GM23248 (cell line): ENCODE measurements at regions not wholly inside any gene's neighbourhood (a gene's known extent, or its start where the extent isn't known, plus 50 kb on each side); places are given as distances from the start of the nearest gene placed in this dataset.

Source experiments
- DNase-seq: peaks from one replicate; pipeline ENCODE4 v3.0.0-alpha.2; 2015
- H2AFZ ChIP-seq: fragments of 200-600 bp; sonication (generic); 2 replicates; pipeline ENCODE4 v1.6.1; 2016; ENCODE audit warnings: antibody characterized with exemption
- H3F3A ChIP-seq: fragments of 200-600 bp; sonication (generic); 2 replicates; pipeline ENCODE4 v1.6.1; 2016; ENCODE audit warnings: mild to moderate bottlenecking, antibody characterized with exemption, mixed run types; ENCODE audit not compliant: insufficient read depth
- H3K27ac ChIP-seq: fragments of 200-600 bp; sonication (generic); 2 replicates; pipeline ENCODE4 v1.5.1; 2016; ENCODE audit warnings: mild to moderate bottlenecking
- H3K27me3 ChIP-seq: fragments of 200-600 bp; sonication (generic); replicated peaks from 2 replicates; pipeline ENCODE4 v1.6.1; 2016; ENCODE audit warnings: mild to moderate bottlenecking; ENCODE audit not compliant: insufficient read depth
- H3K36me3 ChIP-seq: fragments of 200-600 bp; sonication (generic); 2 replicates; pipeline ENCODE4 v1.6.1; 2016; ENCODE audit warnings: low read depth, mild to moderate bottlenecking
- H3K4me1 ChIP-seq: fragments of 200-600 bp; sonication (generic); 2 replicates; pipeline ENCODE4 v1.6.1; 2016; ENCODE audit warnings: mild to moderate bottlenecking; ENCODE audit not compliant: insufficient read depth
- H3K4me2 ChIP-seq: fragments of 200-600 bp; sonication (generic); one replicate; pipeline ENCODE4 v1.6.1; 2016; ENCODE audit warnings: mild to moderate bottlenecking; ENCODE audit not compliant: unreplicated experiment
- H3K4me3 ChIP-seq: fragments of 200-600 bp; sonication (generic); 2 replicates; pipeline ENCODE4 v1.5.1; 2016; ENCODE audit warnings: mild to moderate bottlenecking
- H3K79me2 ChIP-seq: fragments of 200-600 bp; sonication (generic); 2 replicates; pipeline ENCODE4 v1.6.1; 2016; ENCODE audit warnings: mild to moderate bottlenecking; ENCODE audit not compliant: insufficient read depth
- H3K9ac ChIP-seq: fragments of 200-600 bp; sonication (generic); 2 replicates; pipeline ENCODE4 v1.6.1; 2016; ENCODE audit warnings: mild to moderate bottlenecking
- H3K9me2 ChIP-seq: fragments of 200-600 bp; sonication (generic); 2 replicates; pipeline ENCODE4 v1.6.1; 2016; ENCODE audit warnings: mixed run types, mild to moderate bottlenecking, moderate library complexity; ENCODE audit not compliant: insufficient read depth
- H3K9me3 ChIP-seq: fragments of 200-600 bp; sonication (generic); one replicate; pipeline ENCODE4 v1.6.1; 2017; ENCODE audit warnings: low read depth
- H4K20me1 ChIP-seq: fragments of 200-600 bp; sonication (generic); 2 replicates; pipeline ENCODE4 v1.6.0; 2016; ENCODE audit not compliant: insufficient read depth
- EZH2 ChIP-seq: fragments of 200-600 bp; sonication (generic); IDR thresholded peaks from 2 replicates; pipeline ENCODE4 v1.6.1; 2018; ENCODE audit warnings: antibody characterized with exemption, mild to moderate bottlenecking; ENCODE audit not compliant: insufficient read depth, poor library complexity, severe bottlenecking
- EZH2phosphoT487 ChIP-seq: fragments of 200-600 bp; sonication (generic); IDR thresholded peaks from 2 replicates; pipeline ENCODE4 v1.6.1; 2018; ENCODE audit warnings: antibody characterized with exemption, moderate library complexity, mild to moderate bottlenecking, low read depth; ENCODE audit not compliant: insufficient read depth
- WGBS, 2 experiments: methylation state at CpG; one replicate each; pipeline ENCODE4 v1.1.6; 2015 to 2017; ENCODE audit warnings: low lambda C conversion rate in 2 of 2, low coverage in 1 of 2; ENCODE audit errors: missing lambda C conversion rate in 2 of 2; 5-methylcytosine and 5-hydroxymethylcytosine counted together
- in situ Hi-C: fragments of 300-500 bp; cut with MboI; formaldehyde crosslinking; loops from 2 replicates; pipeline ENCODE4 v1.15.0; 2020

GRCh38 chr6:133834472-133835170 is 54.3 kb upstream of the TCF21 start:
- 98 to 99% methylated on average over 2 of the region's 2 CpGs for WGBS, 2 experiments
- peak overlapping the region; percentile 49 for H2AFZ ChIP-seq
- H3K9me3 ChIP-seq: no peaks in the 10 kb centered on the region
- no peaks in the 10 kb centered on the region for H4K20me1 ChIP-seq
- H3K79me2 ChIP-seq: no peaks in the 10 kb centered on the region
- DNase-seq: no peak
- H3K4me2 ChIP-seq: no peak overlapping the region
- TF ChIP-seq EZH2phosphoT487: no peak
- no peak for TF ChIP-seq EZH2
- no peaks in the 10 kb centered on the region for H3K27me3 ChIP-seq
- no peaks in the 10 kb centered on the region for H3K9me2 ChIP-seq
- H3K4me3 ChIP-seq: no peak overlapping the region
- no peak overlapping the region for H3K27ac ChIP-seq
- no peaks in the 10 kb centered on the region for H3K36me3 ChIP-seq
- no peaks in the 10 kb centered on the region for H3K4me1 ChIP-seq
- no peak overlapping the region for H3K9ac ChIP-seq
- in situ Hi-C loops: loop anchor here (10.0 kb wide), 1 partner anchor 260 kb away; no protein-coding TSS in a partner anchor
- no peaks in the 10 kb centered on the region for H3F3A ChIP-seq

- Histone ChIP-seq H3K9ac (no peak overlapping the region), H4K20me1 (no peaks in the 10 kb centered on the region), H2AFZ (no peak overlapping the region), H3K4me3 (no peak overlapping the region), H3K9me2 (no peaks in the 10 kb centered on the region), H3K27me3 (no peaks in the 10 kb centered on the region), H3K79me2 (no peaks in the 10 kb centered on the region), H3K36me3 (no peaks in the 10 kb centered on the region), H3K4me2 (no peak overlapping the region), H3K4me1 (no peaks in the 10 kb centered on the region), H3K27ac (no peak overlapping the region), H3K9me3 (no peaks in the 10 kb centered on the region), H3F3A (no peaks in the 10 kb centered on the region)
- TF ChIP-seq EZH2phosphoT487: no peak
- TF ChIP-seq EZH2: no peak
- peak; percentile 26 for DNase-seq
- in situ Hi-C loops: loop anchor here (10.0 kb wide), 1 partner anchor 261 kb away; no protein-coding TSS in a partner anchor
- WGBS, 2 experiments: 86 to 96% methylated on average over 4 of the region's 4 CpGs
Observed at GRCh38 chr6:133835901-133836300, 53.0 kb upstream of the TCF21 start.

- Histone ChIP-seq H3K27ac (no peak overlapping the region), H3K27me3 (no peaks in the 10 kb centered on the region), H3K79me2 (no peaks in the 10 kb centered on the region), H3K4me1 (no peaks in the 10 kb centered on the region), H3K9me3 (no peaks in the 10 kb centered on the region), H3K4me3 (peak overlapping the region; percentile 78), H3K4me2 (peak overlapping the region; percentile 66), H2AFZ (peak overlapping the region; percentile 95), H3K36me3 (no peaks in the 10 kb centered on the region), H3K9me2 (no peaks in the 10 kb centered on the region), H3K9ac (peak overlapping the region; percentile 64), H4K20me1 (no peaks in the 10 kb centered on the region), H3F3A (no peaks in the 10 kb centered on the region)
- WGBS, 2 experiments: 11 to 15% methylated on average over 30 of the region's 30 CpGs
- in situ Hi-C loops: loop anchor here (10.0 kb wide), 1 partner anchor 263 kb away; no protein-coding TSS in a partner anchor
- DNase-seq: peak; percentile 61
- TF ChIP-seq EZH2 (no peak), EZH2phosphoT487 (no peak)
Observed at GRCh38 chr6:133837801-133838349, 51.0 kb upstream of the TCF21 start.
